H9 (cell line): ENCODE measurements at regions not wholly inside any gene's neighbourhood (a gene's known extent, or its start where the extent isn't known, plus 50 kb on each side); places are given as distances from the start of the nearest gene placed in this dataset.

ENCODE experiments used
- DNase-seq: peaks from one replicate; pipeline ENCODE4 v3.0.0-alpha.2; 2017
- H2AFZ ChIP-seq: one replicate; pipeline ENCODE4 v1.6.1; 2013; ENCODE audit warnings: mild to moderate bottlenecking, low read length, control low read depth, moderate library complexity
- H2AK5ac ChIP-seq: 2 replicates; pipeline ENCODE4 v1.6.1; 2013; ENCODE audit warnings: low read length, control low read depth, mixed read lengths; ENCODE audit not compliant: insufficient read length
- H2BK120ac ChIP-seq: one replicate; pipeline ENCODE4 v1.6.1; 2013; ENCODE audit warnings: low read depth, mild to moderate bottlenecking, low read length, control low read depth, inconsistent platforms; ENCODE audit not compliant: poor library complexity, severe bottlenecking
- H2BK12ac ChIP-seq: 2 replicates; pipeline ENCODE4 v1.6.1; 2013; ENCODE audit warnings: low read length, control low read depth, mixed read lengths, low read depth; ENCODE audit not compliant: insufficient read length
- H2BK15ac ChIP-seq: 2 replicates; pipeline ENCODE4 v1.6.1; 2013; ENCODE audit warnings: low read depth, low read length, control low read depth
- H2BK20ac ChIP-seq: one replicate; pipeline ENCODE4 v1.6.1; 2013; ENCODE audit warnings: low read depth, mild to moderate bottlenecking, low read length, control low read depth, inconsistent platforms; ENCODE audit not compliant: poor library complexity, severe bottlenecking
- H2BK5ac ChIP-seq: 2 replicates; pipeline ENCODE4 v1.6.1; 2013; ENCODE audit warnings: low read length, control low read depth, mixed read lengths; ENCODE audit not compliant: insufficient read length
- H3K14ac ChIP-seq: 2 replicates; pipeline ENCODE4 v1.6.1; 2013; ENCODE audit warnings: low read length, control low read depth; ENCODE audit not compliant: insufficient read depth
- H3K18ac ChIP-seq: 2 replicates; pipeline ENCODE4 v1.6.1; 2013; ENCODE audit warnings: low read depth, mild to moderate bottlenecking, mixed read lengths, low read length, control low read depth; ENCODE audit not compliant: insufficient read length
- H3K23ac ChIP-seq: 2 replicates; pipeline ENCODE4 v1.6.1; 2013; ENCODE audit warnings: low read length, control low read depth, mixed read lengths, low read depth; ENCODE audit not compliant: insufficient read length
- H3K23me2 ChIP-seq: 2 replicates; pipeline ENCODE4 v1.6.1; 2013; ENCODE audit warnings: low read depth, mild to moderate bottlenecking, mixed read lengths, low read length, control low read depth; ENCODE audit not compliant: insufficient read length, poor library complexity, severe bottlenecking
- H3K27ac ChIP-seq: 2 replicates; pipeline ENCODE4 v1.5.1; 2013; ENCODE audit warnings: low read length, control low read depth, mixed read lengths, low read depth; ENCODE audit not compliant: insufficient read length
- H3K27me3 ChIP-seq: 2 replicates; pipeline ENCODE4 v1.6.1; 2013; ENCODE audit warnings: low read length, control low read depth, inconsistent platforms; ENCODE audit not compliant: insufficient read depth
- H3K4ac ChIP-seq: 2 replicates; pipeline ENCODE4 v1.6.1; 2013; ENCODE audit warnings: low read depth, mild to moderate bottlenecking, control low read depth, inconsistent platforms, low read length, moderate library complexity
- H3K4me1 ChIP-seq: 2 replicates; pipeline ENCODE4 v1.6.1; 2013; ENCODE audit warnings: low read length, control low read depth, inconsistent platforms; ENCODE audit not compliant: insufficient read depth
- H3K4me2 ChIP-seq: 2 replicates; pipeline ENCODE4 v1.6.1; 2013; ENCODE audit warnings: low read length, control low read depth, mixed read lengths; ENCODE audit not compliant: insufficient read length, insufficient read depth
- H3K56ac ChIP-seq: 2 replicates; pipeline ENCODE4 v1.6.1; 2013; ENCODE audit warnings: low read depth, mild to moderate bottlenecking, mixed read lengths, low read length, control low read depth; ENCODE audit not compliant: insufficient read length
- H3K79me1 ChIP-seq: 2 replicates; pipeline ENCODE4 v1.6.1; 2013; ENCODE audit warnings: low read depth, mild to moderate bottlenecking, moderate library complexity, low read length, control low read depth, inconsistent platforms; ENCODE audit not compliant: insufficient read depth, poor library complexity, severe bottlenecking
- H3K79me2 ChIP-seq: 2 replicates; pipeline ENCODE4 v1.6.1; 2013; ENCODE audit warnings: low read length, control low read depth, inconsistent platforms; ENCODE audit not compliant: insufficient read depth
- H3K9ac ChIP-seq: 2 replicates; pipeline ENCODE4 v1.6.1; 2013; ENCODE audit warnings: low read length, control low read depth, mixed read lengths; ENCODE audit not compliant: insufficient read length; ENCODE audit errors: extremely low read depth
- H3K9me3 ChIP-seq: one replicate; pipeline ENCODE4 v1.6.1; 2013; ENCODE audit warnings: low read depth, low read length, inconsistent platforms; ENCODE audit not compliant: control insufficient read depth
- H3T11ph ChIP-seq: one replicate; pipeline ENCODE4 v1.6.1; 2013; ENCODE audit warnings: mild to moderate bottlenecking, low read length, control low read depth, inconsistent platforms
- H4K20me1 ChIP-seq: one replicate; pipeline ENCODE4 v1.6.1; 2013; ENCODE audit not compliant: control insufficient read depth, insufficient read length, insufficient read depth
- H4K5ac ChIP-seq: 2 replicates; pipeline ENCODE4 v1.6.1; 2013; ENCODE audit warnings: low read depth, mild to moderate bottlenecking, mixed read lengths, low read length, control low read depth; ENCODE audit not compliant: insufficient read length
- H4K8ac ChIP-seq: replicated peaks from 2 replicates; pipeline ENCODE4 v1.6.1; 2013; ENCODE audit warnings: low read length, control low read depth, mixed read lengths, low read depth; ENCODE audit not compliant: insufficient read length
- H4K91ac ChIP-seq: 2 replicates; pipeline ENCODE4 v1.6.1; 2013; ENCODE audit warnings: low read depth, mild to moderate bottlenecking, moderate library complexity, mixed read lengths, low read length, control low read depth; ENCODE audit not compliant: insufficient read length
- H3K27ac Mint-ChIP-seq, 3 experiments: 2 replicates in 2 of 3; 3 replicates in 1 of 3; pipeline ENCODE4 v1.8.0; 2020 to 2021; ENCODE audit warnings: mixed read lengths in 3 of 3, mild to moderate bottlenecking in 1 of 3, moderate library complexity in 1 of 3
- H3K27me3 Mint-ChIP-seq: 2 replicates; pipeline ENCODE4 v1.8.0; 2021; ENCODE audit warnings: low read depth, mild to moderate bottlenecking, moderate library complexity, mixed read lengths
- H3K36me3 Mint-ChIP-seq, 3 experiments: 2 replicates in 2 of 3; 3 replicates in 1 of 3; pipeline ENCODE4 v1.8.0; 2020 to 2021; ENCODE audit warnings: low read depth in 3 of 3, mixed read lengths in 3 of 3; ENCODE audit not compliant: insufficient read depth in 1 of 3
- H3K4me1 Mint-ChIP-seq, 2 experiments: 2 replicates each; pipeline ENCODE4 v1.8.0; 2020; ENCODE audit warnings: mixed read lengths in 2 of 2
- H3K4me3 Mint-ChIP-seq, 2 experiments: 2 replicates in 1 of 2; 3 replicates in 1 of 2; pipeline ENCODE4 v1.8.0; 2020 to 2021; ENCODE audit warnings: mild to moderate bottlenecking in 2 of 2, mixed read lengths in 2 of 2, moderate library complexity in 1 of 2
- H3K9me3 Mint-ChIP-seq, 2 experiments: 2 replicates in 1 of 2; 3 replicates in 1 of 2; pipeline ENCODE4 v1.8.0; 2020; ENCODE audit warnings: mild to moderate bottlenecking in 2 of 2, mixed read lengths in 2 of 2, moderate library complexity in 1 of 2
- WGBS: extraction: QIAGEN DNeasy Blood & Tissue Kit; methylation state at CpG from one replicate; pipeline ENCODE4 v1.1.7; 2013; ENCODE audit warnings: missing lambda C conversion rate, low lambda C conversion rate, mixed read lengths; ENCODE audit not compliant: insufficient read length; ENCODE audit errors: extremely low coverage; 5-methylcytosine and 5-hydroxymethylcytosine counted together
- TF ChIP-seq, protein P1 (sequence below): fragments of 200-600 bp; sonication (generic); conservative IDR thresholded peaks from 3 replicates; pipeline ENCODE4 v1.8.0; 2021; ENCODE audit warnings: antibody characterized with exemption, mild to moderate bottlenecking

DNA sequence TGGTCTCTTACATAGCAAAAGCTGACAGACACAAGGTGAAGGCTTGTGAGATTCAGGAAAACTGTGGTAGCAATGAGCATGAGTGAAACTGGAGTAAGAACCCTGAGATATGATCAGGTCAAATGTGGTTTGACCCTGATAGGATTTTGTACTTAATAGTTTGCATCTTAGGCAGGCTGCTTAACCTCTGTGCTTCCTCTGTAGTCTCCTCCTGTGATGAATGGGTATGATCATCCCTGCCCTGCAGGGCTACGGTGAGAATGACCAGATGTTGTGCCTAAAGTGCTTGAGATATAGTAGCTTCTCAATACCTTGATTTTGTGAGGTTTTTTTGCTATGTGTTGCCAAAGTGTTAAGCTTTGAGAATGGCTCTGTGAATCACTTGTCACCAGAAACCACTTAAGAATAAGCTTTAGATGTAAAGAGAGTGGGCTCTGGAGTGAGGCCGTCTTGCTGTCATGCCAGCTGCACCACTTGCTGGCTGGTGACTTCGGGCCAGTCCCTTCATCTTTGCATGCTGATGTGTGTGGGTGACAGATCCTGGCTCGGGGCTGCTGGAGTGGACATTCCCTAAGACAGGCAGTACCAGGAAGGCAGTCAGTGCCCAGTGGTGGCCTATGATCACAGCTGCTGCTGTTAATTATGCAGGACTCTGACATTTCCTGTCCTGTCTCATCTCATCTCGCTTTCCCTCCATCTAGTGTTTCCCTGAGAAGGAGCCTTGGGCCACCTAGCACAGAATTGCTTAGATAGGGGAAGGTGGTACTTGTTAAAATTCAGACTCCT is 254.7 kb downstream of the NFATC2 start:
- H4K91ac ChIP-seq = no peak overlapping the region
- Mint-ChIP-seq H3K27ac (no peak overlapping the region), H3K4me1 (peaks cover 6 to 17% of the 10 kb centered on the region in 2 experiments; a peak in 3 of 4 replicates), H3K27me3 (no peaks in the 10 kb centered on the region; the same call in 1 of the 2 replicates), H3K36me3 (no peaks in the 10 kb centered on the region), H3K4me3 (no peak overlapping the region; a peak in 1 of 5 replicates), H3K9me3 (peaks cover 4 to 6% of the 10 kb centered on the region in 2 experiments; a peak in 2 of 5 replicates)
- H4K5ac ChIP-seq = no peak overlapping the region
- no peak overlapping the region for H3K23ac ChIP-seq
- no peak overlapping the region for H3T11ph ChIP-seq
- H2BK15ac ChIP-seq = no peak overlapping the region
- no peak overlapping the region for H3K27ac ChIP-seq
- H3K23me2 ChIP-seq = no peaks in the 10 kb centered on the region
- H3K4me1 ChIP-seq = no peaks in the 10 kb centered on the region; the same call in 1 of the 2 replicates
- DNase-seq = no peak
- no peak overlapping the region for H2AFZ ChIP-seq
- no peak overlapping the region for H2BK20ac ChIP-seq
- H3K56ac ChIP-seq = no peak overlapping the region
- H3K79me1 ChIP-seq = no peaks in the 10 kb centered on the region
- H3K9ac ChIP-seq = no peak overlapping the region
- H4K8ac ChIP-seq = no peak overlapping the region
- H3K27me3 ChIP-seq = no peaks in the 10 kb centered on the region
- H2BK5ac ChIP-seq = no peak overlapping the region
- H3K4ac ChIP-seq = no peak overlapping the region
- no peak overlapping the region for H3K18ac ChIP-seq
- TF ChIP-seq, protein P1, sequence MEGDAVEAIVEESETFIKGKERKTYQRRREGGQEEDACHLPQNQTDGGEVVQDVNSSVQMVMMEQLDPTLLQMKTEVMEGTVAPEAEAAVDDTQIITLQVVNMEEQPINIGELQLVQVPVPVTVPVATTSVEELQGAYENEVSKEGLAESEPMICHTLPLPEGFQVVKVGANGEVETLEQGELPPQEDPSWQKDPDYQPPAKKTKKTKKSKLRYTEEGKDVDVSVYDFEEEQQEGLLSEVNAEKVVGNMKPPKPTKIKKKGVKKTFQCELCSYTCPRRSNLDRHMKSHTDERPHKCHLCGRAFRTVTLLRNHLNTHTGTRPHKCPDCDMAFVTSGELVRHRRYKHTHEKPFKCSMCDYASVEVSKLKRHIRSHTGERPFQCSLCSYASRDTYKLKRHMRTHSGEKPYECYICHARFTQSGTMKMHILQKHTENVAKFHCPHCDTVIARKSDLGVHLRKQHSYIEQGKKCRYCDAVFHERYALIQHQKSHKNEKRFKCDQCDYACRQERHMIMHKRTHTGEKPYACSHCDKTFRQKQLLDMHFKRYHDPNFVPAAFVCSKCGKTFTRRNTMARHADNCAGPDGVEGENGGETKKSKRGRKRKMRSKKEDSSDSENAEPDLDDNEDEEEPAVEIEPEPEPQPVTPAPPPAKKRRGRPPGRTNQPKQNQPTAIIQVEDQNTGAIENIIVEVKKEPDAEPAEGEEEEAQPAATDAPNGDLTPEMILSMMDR = no peak
- no peak overlapping the region for H2BK120ac ChIP-seq
- H2AK5ac ChIP-seq = no peak overlapping the region
- H3K4me2 ChIP-seq = no peak overlapping the region
- H2BK12ac ChIP-seq = no peak overlapping the region
- WGBS = no CpG with 5 or more reads among the region's 5 CpGs
- no peaks in the 10 kb centered on the region for H3K79me2 ChIP-seq
- no peaks in the 10 kb centered on the region for H3K9me3 ChIP-seq
- H3K14ac ChIP-seq = no peak overlapping the region; the same call in 1 of the 2 replicates
- no peaks in the 10 kb centered on the region for H4K20me1 ChIP-seq
